GM12891 (cell line): ENCODE measurements at regions not wholly inside any gene's neighbourhood (a gene's known extent, or its start where the extent isn't known, plus 50 kb on each side); places are given as distances from the start of the nearest gene placed in this dataset.

Experiments used
- PAX5 ChIP-seq: IDR thresholded peaks from 2 replicates; pipeline ENCODE4 v1.6.1; 2011; ENCODE audit warnings: low read length, moderate library complexity, mild to moderate bottlenecking; ENCODE audit not compliant: insufficient read depth, severe bottlenecking
- POLR2A ChIP-seq: IDR thresholded peaks from 2 replicates; pipeline ENCODE4 v1.6.1; 2011; ENCODE audit warnings: low read depth, low read length, control low read depth
- POLR2AphosphoS5 ChIP-seq: IDR thresholded peaks from 2 replicates; pipeline ENCODE4 v1.6.1; 2011; ENCODE audit warnings: low read depth, low read length, control low read depth
- POU2F2 ChIP-seq: IDR thresholded peaks from 2 replicates; pipeline ENCODE4 v1.6.1; 2011; ENCODE audit warnings: low read depth, mild to moderate bottlenecking, control low read depth, low read length, moderate library complexity
- SPI1 ChIP-seq: IDR thresholded peaks from 2 replicates; pipeline ENCODE4 v1.6.1; 2011; ENCODE audit warnings: low read depth, low read length, control low read depth
- TAF1 ChIP-seq: IDR thresholded peaks from 2 replicates; pipeline ENCODE4 v1.6.1; 2011; ENCODE audit warnings: low read depth, low read length, control low read depth

DNA sequence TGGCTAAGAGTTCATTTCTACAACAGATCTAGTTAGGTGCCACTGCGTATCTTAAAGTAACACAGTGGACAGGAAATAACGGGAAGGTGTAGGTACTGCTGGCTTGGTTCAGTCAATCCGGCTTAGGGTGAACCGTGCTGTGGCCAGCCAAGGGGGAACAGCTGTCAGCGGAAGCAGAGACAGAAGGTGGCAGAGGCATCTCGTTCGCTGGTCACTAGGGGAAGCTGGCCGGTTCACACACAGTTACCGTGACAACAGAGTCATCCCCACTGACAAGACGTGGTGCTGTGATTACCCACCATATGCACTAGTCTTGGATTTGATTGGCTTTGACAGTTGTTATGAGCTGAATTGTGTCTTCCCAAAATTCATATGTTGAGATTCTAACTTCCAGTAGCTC lies 58.8 kb upstream of the HDAC4 start:
- TF ChIP-seq POLR2A, result no peak
- no peak for TF ChIP-seq POLR2AphosphoS5
- TF ChIP-seq PAX5, result no peak
- TF ChIP-seq TAF1, result no peak
- TF ChIP-seq SPI1, result no peak
- TF ChIP-seq POU2F2, result no peak
